HFFc6 (cell line): ENCODE measurements at regions not wholly inside any gene's neighbourhood (a gene's known extent, or its start where the extent isn't known, plus 50 kb on each side); places are given as distances from the start of the nearest gene placed in this dataset.

Source experiments
- DNase-seq: peaks from one replicate; pipeline ENCODE4 v3.0.0-alpha.2; 2018
- H3K27ac Mint-ChIP-seq: 2 replicates; pipeline ENCODE4 v1.8.0; 2020; ENCODE audit warnings: mild to moderate bottlenecking, mixed read lengths
- H3K27me3 Mint-ChIP-seq: 2 replicates; pipeline ENCODE4 v1.8.0; 2021; ENCODE audit warnings: mild to moderate bottlenecking, moderate library complexity, mixed read lengths; ENCODE audit not compliant: insufficient read depth
- H3K36me3 Mint-ChIP-seq: 2 replicates; pipeline ENCODE4 v1.8.0; 2021; ENCODE audit warnings: low read depth, mixed read lengths
- H3K4me1 Mint-ChIP-seq: 2 replicates; pipeline ENCODE4 v1.8.0; 2020; ENCODE audit warnings: low read depth, mixed read lengths
- H3K4me3 Mint-ChIP-seq: 2 replicates; pipeline ENCODE4 v1.8.0; 2020; ENCODE audit warnings: mild to moderate bottlenecking, moderate library complexity, mixed read lengths
- H3K9me3 Mint-ChIP-seq: 2 replicates; pipeline ENCODE4 v1.8.0; 2020; ENCODE audit warnings: mild to moderate bottlenecking, mixed read lengths
- CTCF ChIP-seq: fragments of 200-600 bp; sonication (generic); IDR thresholded peaks from 2 replicates; pipeline ENCODE4 v1.5.0; 2021; ENCODE audit warnings: antibody characterized with exemption, mild to moderate bottlenecking

- H3K27me3 Mint-ChIP-seq, result no peaks in the 10 kb centered on the region
These were observed 192.9 kb upstream of the SPTLC3 start for GRCh38 chr20:12815778-12816408.

DNA sequence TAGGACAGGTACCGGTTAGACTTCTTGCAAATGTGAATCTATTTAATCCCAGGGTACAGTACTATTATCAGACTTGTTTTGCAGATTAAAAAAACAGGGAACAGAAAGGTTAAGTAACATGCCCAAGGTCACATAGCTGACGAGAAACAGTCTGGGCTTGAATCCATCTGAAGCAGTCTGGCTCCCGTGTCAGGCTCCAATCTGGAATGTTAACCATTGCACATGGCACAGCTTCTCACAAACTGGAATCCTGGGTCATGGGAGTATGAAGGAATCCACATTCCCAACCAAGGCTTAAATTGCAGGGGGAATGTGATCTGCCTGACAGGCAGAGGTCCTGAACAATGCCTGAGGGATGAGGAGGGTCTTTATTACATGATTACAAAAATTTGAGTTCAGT is 187.5 kb upstream of the SPTLC3 start:
- Mint-ChIP-seq H3K27me3 (no peaks in the 10 kb centered on the region), H3K36me3 (no peaks in the 10 kb centered on the region), H3K27ac (no peak overlapping the region), H3K4me3 (no peak overlapping the region), H3K9me3 (peaks cover 45% of the 10 kb centered on the region), H3K4me1 (no peaks in the 10 kb centered on the region)
- no peak for TF ChIP-seq CTCF
- DNase-seq, result no peak

More at GRCh38 chr20:12815778-12816408, 192.9 kb upstream of the SPTLC3 start:
- no peak for TF ChIP-seq CTCF
- Mint-ChIP-seq H3K4me3 (no peak overlapping the region), H3K27ac (no peak overlapping the region), H3K36me3 (no peaks in the 10 kb centered on the region; the same call in 1 of the 2 replicates), H3K4me1 (no peaks in the 10 kb centered on the region), H3K9me3 (peaks cover 29% of the 10 kb centered on the region)
- DNase-seq, result no peak

- DNase-seq, result no peak
- Mint-ChIP-seq H3K27me3 (no peaks in the 10 kb centered on the region), H3K36me3 (no peaks in the 10 kb centered on the region), H3K27ac (no peak overlapping the region), H3K4me3 (no peak overlapping the region), H3K4me1 (no peaks in the 10 kb centered on the region), H3K9me3 (peaks cover 55% of the 10 kb centered on the region)
- no peak for TF ChIP-seq CTCF
These were observed 185.0 kb upstream of the SPTLC3 start for GRCh38 chr20:12823734-12824133.

DNA sequence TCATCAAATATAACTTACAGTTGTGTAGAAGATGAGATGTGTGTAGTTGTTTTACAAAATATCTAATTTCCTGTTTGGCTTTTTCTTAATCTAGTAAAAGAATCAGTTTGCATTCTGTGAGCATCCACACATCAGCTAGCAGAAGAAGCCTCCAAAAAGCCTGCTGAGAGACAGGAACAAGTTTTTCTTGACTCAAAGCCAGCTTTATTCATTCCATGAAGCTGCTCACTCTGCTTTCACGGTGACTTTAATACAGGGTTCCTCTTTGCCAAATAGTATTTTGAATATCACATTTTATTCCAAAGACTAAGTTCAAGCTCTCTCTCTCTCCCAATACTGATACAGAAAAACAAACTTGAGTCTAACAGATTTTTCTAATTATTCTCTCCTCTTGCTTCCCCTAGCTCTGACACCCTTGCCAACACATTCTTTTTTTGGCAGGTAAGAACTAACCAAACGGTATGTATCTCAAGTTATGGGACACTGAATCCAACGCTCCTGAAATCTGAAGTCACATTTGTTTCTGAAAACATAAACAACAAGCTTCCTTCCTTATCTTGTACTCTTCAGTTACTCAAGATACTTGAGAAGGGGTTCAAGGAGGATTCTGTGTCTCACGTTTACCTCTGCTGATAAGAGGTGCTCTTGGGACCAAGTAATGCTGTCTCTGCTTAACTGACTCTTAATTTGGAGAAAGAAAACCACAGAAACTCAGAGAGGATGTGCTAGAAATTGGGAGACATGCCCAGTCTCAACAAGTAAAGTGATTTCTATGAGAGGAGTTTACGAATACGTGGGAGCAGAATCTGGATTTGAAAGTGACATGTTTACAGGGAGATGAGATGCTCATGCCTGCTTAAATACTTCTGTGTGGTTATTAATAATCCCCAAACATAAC is 184.2 kb upstream of the SPTLC3 start:
- H3K27me3 Mint-ChIP-seq, result no peaks in the 10 kb centered on the region
- H3K36me3 Mint-ChIP-seq, result no peaks in the 10 kb centered on the region
- H3K9me3 Mint-ChIP-seq, result peaks cover 62% of the 10 kb centered on the region
- H3K27ac Mint-ChIP-seq, result no peak overlapping the region
- TF ChIP-seq CTCF, result no peak
- H3K4me3 Mint-ChIP-seq, result no peak overlapping the region
- DNase-seq, result no peak
- H3K4me1 Mint-ChIP-seq, result no peaks in the 10 kb centered on the region

DNA sequence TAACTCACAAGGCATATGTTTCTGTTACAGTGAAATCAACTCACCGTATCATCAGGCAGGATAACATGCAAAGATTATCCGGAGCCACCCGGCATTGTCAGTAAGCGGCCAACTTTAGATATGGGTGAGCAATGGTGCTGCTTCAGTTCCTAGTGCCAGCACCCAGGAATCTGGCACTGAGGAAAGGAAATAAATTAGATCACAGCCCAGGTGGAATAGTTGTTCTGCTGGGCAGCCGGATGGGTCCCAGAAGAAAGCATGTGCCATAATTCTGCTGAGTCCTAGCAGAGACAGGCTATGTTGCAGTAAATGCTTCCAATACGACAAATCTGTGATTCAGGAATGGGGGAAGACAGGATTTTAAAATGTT is 183.6 kb upstream of the SPTLC3 start:
- Mint-ChIP-seq H3K27me3 (no peaks in the 10 kb centered on the region), H3K9me3 (peaks cover 59% of the 10 kb centered on the region), H3K4me3 (no peak overlapping the region), H3K4me1 (no peaks in the 10 kb centered on the region), H3K36me3 (no peaks in the 10 kb centered on the region), H3K27ac (no peak overlapping the region)
- no peak for DNase-seq
- TF ChIP-seq CTCF, result no peak
